ENCODE measurements at regions not wholly inside any gene's neighbourhood (a gene's known extent, or its start where the extent isn't known, plus 50 kb on each side); places are given as distances from the start of the nearest gene placed in this dataset.

- peaks cover 2 to 21% (median 9%) of the 10 kb centered on the region in 7 donors for H3K9me3 Mint-ChIP-seq
- DNase-seq, result no peak
- Histone ChIP-seq H2AFZ (ENCODE audit: insufficient read depth, low read depth, low read length, poor library complexity, severe bottlenecking) (no peak overlapping the region), H3K4me3 (replicated peaks in 1 of 3; ENCODE audit: low read depth in 2 of 3, low read length in 3 of 3) (no peak overlapping the region), H3K4me2 (replicated peaks; ENCODE audit: extremely low read depth, low read length, poor library complexity, severe bottlenecking) (no peak overlapping the region), H4K20me1 (ENCODE audit: insufficient read depth, low read length) (no peaks in the 10 kb centered on the region), H3K9me3 (replicated peaks in 1 of 2; ENCODE audit: control insufficient read depth in 1 of 2, insufficient read depth in 1 of 2, low read length in 2 of 2) (peaks cover 20 to 23% of the 10 kb centered on the region in 2 donors), H3K4me1 (ENCODE audit: control insufficient read depth in 1 of 2, insufficient read depth in 2 of 2, low read length in 2 of 2) (no peaks in the 10 kb centered on the region), H3K27me3 (ENCODE audit: control insufficient read depth in 2 of 2, insufficient read depth in 2 of 2, low read length in 2 of 2) (no peaks in the 10 kb centered on the region), H3K27ac (ENCODE audit: low read depth in 1 of 2, low read length in 2 of 2) (no peak overlapping the region), H3K79me2 (ENCODE audit: insufficient read depth, low read length) (no peaks in the 10 kb centered on the region), H3K9ac (ENCODE audit: insufficient read depth, low read length, poor library complexity, severe bottlenecking) (no peak overlapping the region), H3K36me3 (replicated peaks in 1 of 2; ENCODE audit: control insufficient read depth in 1 of 2, insufficient read depth in 2 of 2, low read length in 2 of 2) (no peaks in the 10 kb centered on the region)
- intact Hi-C loops (cut with micrococcal nuclease), result no loop called here
- H3K4me1 Mint-ChIP-seq, result no peaks in the 10 kb centered on the region
- TF ChIP-seq CTCF (IDR thresholded peaks at IDR 0.05), result no peak
- WGBS (ENCODE audit: insufficient coverage), result 81% methylated on average over 11 of the region's 18 CpGs
- H3K36me3 Mint-ChIP-seq, result no peaks in the 10 kb centered on the region
- H3K4me3 Mint-ChIP-seq, result peak overlapping the region in 1 of 2 donors; percentile 7
- H3K27ac Mint-ChIP-seq, result no peak overlapping the region
- peaks cover 0 to 3% (median 0%) of the 10 kb centered on the region in 3 donors for H3K27me3 Mint-ChIP-seq (ENCODE audit: low read depth in 3 of 3)
These were observed 84.8 kb upstream of the IRX1 start for GRCh38 chr5:3510642-3511417.

GRCh38 chr5:3509290-3509689, 86.3 kb upstream of the IRX1 start:
- H3K9me3 Mint-ChIP-seq, result peaks cover 2 to 21% (median 8%) of the 10 kb centered on the region in 7 donors
- no CpG with 5 or more reads among the region's 3 CpGs for whole genome bisulfite sequencing (ENCODE audit: insufficient coverage)

More at GRCh38 chr5:3509290-3509689, 86.3 kb upstream of the IRX1 start:
- no peak for DNase-seq
- Histone ChIP-seq H3K9me3 (replicated peaks in 1 of 2; ENCODE audit: control insufficient read depth in 1 of 2, insufficient read depth in 1 of 2, low read length in 2 of 2) (peaks cover 20 to 25% of the 10 kb centered on the region in 2 donors), H3K27ac (ENCODE audit: low read depth in 1 of 2, low read length in 2 of 2) (no peak overlapping the region), H3K4me1 (ENCODE audit: control insufficient read depth in 1 of 2, insufficient read depth in 2 of 2, low read length in 2 of 2) (no peaks in the 10 kb centered on the region), H4K20me1 (ENCODE audit: insufficient read depth, low read length) (no peaks in the 10 kb centered on the region), H3K9ac (ENCODE audit: insufficient read depth, low read length, poor library complexity, severe bottlenecking) (no peak overlapping the region), H3K27me3 (ENCODE audit: control insufficient read depth in 2 of 2, insufficient read depth in 2 of 2, low read length in 2 of 2) (no peaks in the 10 kb centered on the region), H3K79me2 (ENCODE audit: insufficient read depth, low read length) (no peaks in the 10 kb centered on the region), H2AFZ (ENCODE audit: insufficient read depth, low read depth, low read length, poor library complexity, severe bottlenecking) (no peak overlapping the region), H3K36me3 (replicated peaks in 1 of 2; ENCODE audit: control insufficient read depth in 1 of 2, insufficient read depth in 2 of 2, low read length in 2 of 2) (no peaks in the 10 kb centered on the region), H3K4me2 (replicated peaks; ENCODE audit: extremely low read depth, low read length, poor library complexity, severe bottlenecking) (no peak overlapping the region), H3K4me3 (replicated peaks in 1 of 3; ENCODE audit: low read depth in 2 of 3, low read length in 3 of 3) (no peak overlapping the region)
- intact Hi-C loops (cut with micrococcal nuclease), result no loop called here
- Mint-ChIP-seq H3K27ac (no peak overlapping the region), H3K4me1 (no peaks in the 10 kb centered on the region), H3K27me3 (ENCODE audit: low read depth in 3 of 3) (peaks cover 0 to 1% (median 0%) of the 10 kb centered on the region in 3 donors), H3K36me3 (no peaks in the 10 kb centered on the region), H3K4me3 (no peak overlapping the region)
- no peak for TF ChIP-seq CTCF (IDR thresholded peaks at IDR 0.05)
